GM12873 (cell line): ENCODE measurements at regions not wholly inside any gene's neighbourhood (a gene's known extent, or its start where the extent isn't known, plus 50 kb on each side); places are given as distances from the start of the nearest gene placed in this dataset.

Source experiments
- TF ChIP-seq, protein P1 (sequence below): IDR thresholded peaks from 2 replicates; pipeline ENCODE4 v1.5.1; 2012; ENCODE audit warnings: low read depth, mild to moderate bottlenecking, moderate library complexity, low read length, control low read depth; ENCODE audit not compliant: insufficient read depth; ENCODE audit errors: missing control alignments

- TF ChIP-seq, protein P1, sequence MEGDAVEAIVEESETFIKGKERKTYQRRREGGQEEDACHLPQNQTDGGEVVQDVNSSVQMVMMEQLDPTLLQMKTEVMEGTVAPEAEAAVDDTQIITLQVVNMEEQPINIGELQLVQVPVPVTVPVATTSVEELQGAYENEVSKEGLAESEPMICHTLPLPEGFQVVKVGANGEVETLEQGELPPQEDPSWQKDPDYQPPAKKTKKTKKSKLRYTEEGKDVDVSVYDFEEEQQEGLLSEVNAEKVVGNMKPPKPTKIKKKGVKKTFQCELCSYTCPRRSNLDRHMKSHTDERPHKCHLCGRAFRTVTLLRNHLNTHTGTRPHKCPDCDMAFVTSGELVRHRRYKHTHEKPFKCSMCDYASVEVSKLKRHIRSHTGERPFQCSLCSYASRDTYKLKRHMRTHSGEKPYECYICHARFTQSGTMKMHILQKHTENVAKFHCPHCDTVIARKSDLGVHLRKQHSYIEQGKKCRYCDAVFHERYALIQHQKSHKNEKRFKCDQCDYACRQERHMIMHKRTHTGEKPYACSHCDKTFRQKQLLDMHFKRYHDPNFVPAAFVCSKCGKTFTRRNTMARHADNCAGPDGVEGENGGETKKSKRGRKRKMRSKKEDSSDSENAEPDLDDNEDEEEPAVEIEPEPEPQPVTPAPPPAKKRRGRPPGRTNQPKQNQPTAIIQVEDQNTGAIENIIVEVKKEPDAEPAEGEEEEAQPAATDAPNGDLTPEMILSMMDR, result no peak
Observed at GRCh38 chr3:19748782-19749447, 185.1 kb downstream of the EFHB start.

DNA sequence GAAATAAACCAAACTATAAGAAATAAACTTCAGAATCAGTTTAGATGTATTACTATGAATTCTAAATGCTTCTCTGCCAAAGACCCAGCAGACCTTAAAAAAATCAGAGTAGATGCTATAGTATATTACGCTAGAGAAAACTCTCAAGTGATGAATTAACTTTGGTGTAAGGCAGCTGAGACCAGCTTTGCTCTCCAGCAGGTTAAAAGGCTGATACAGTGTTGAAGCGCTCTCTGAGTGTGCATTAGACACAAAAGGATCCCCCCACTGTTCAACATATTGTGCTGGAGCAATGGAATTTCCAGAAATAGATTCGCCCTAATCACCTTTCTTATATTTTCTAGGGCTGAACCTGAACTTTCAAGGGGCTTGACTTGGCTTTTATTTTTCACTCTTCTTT, 190.0 kb downstream of the EFHB start:
- TF ChIP-seq, protein P1, result no peak

- TF ChIP-seq, protein P1, result no peak
Observed at GRCh38 chr3:19742935-19743334, 191.1 kb downstream of the EFHB start.

GRCh38 chr3:19739504-19739903, 194.5 kb downstream of the EFHB start:
- TF ChIP-seq, protein P1, result no peak

DNA sequence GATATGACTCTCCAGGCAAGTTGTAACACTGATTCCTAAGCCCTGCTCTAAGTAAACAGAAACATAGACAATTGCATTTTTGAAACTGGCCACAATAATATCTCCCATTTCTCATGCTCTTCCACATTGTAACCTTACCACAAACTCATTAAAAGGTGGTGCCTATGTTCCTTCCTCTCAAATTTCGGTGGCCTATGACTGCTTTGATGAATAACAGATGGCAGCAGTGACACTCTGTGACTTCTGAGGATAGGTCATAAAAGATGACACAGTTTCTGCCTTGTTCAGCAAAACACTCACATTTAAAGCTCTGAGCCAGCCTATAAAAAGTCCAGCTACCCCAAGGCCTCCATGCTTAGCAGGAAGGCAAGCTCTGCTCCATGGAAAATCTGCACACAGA, 195.2 kb downstream of the EFHB start:
- TF ChIP-seq, protein P1, result no peak

DNA sequence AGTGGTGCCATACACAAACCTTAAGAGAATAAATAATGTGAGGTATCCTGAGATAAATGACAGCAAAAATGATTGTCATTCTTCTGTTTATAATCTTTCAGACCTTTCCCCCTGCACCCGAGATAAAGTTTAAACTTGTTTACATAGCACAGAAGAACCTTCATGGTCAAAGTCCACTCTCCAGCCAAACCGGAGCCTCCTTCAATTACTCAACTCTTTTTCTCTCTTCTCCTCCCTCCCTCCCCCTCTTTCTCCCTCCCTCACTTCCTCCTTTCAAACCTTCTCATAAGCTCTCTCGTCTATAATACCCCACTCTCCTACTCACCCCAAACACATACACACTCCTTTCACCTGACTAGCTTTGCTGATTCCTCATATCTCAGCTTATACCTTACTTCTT, 198.9 kb downstream of the EFHB start:
- TF ChIP-seq, protein P1, result no peak

- TF ChIP-seq, protein P1, result no peak
Observed at GRCh38 chr3:19734453-19734852, 199.6 kb downstream of the EFHB start.

- TF ChIP-seq, protein P1, result no peak
Observed at GRCh38 chr3:19725000-19725399, 209.0 kb downstream of the EFHB start.
